Breast epithelium (tissue), 4 donors: ENCODE measurements at regions not wholly inside any gene's neighbourhood (a gene's known extent, or its start where the extent isn't known, plus 50 kb on each side); places are given as distances from the start of the nearest gene placed in this dataset.

Source experiments
- DNase-seq, 2 donors: peaks; one replicate each; pipeline ENCODE4 v3.0.0-alpha.2; 2019; ENCODE audit warnings: low spot score in 2 of 2
- H3K27ac ChIP-seq, 2 donors: fragments of 200-600 bp; sonication (generic) in 1 of 2; one replicate each; pipeline ENCODE4 v1.5.1; 2016 to 2019; ENCODE audit warnings: mild to moderate bottlenecking in 1 of 2
- H3K27me3 ChIP-seq, 2 donors: fragments of 200-600 bp; sonication (generic) in 1 of 2; one replicate each; pipeline versions ENCODE4 v1.5.1 to v1.6.0; 2017 to 2019; ENCODE audit warnings: control low read depth in 1 of 2, mild to moderate bottlenecking in 1 of 2
- H3K36me3 ChIP-seq: fragments of 200-600 bp; one replicate; pipeline ENCODE4 v1.5.1; 2019
- H3K4me1 ChIP-seq, 2 donors: fragments of 200-600 bp; sonication (generic); one replicate each; pipeline ENCODE4 v1.5.1; 2016 to 2019; ENCODE audit warnings: control low read depth in 1 of 2
- H3K4me3 ChIP-seq, 3 donors: fragments of 200-600 bp; sonication (generic); 1 replicate in 2 of 3; 2 replicates in 1 of 3; pipeline ENCODE4 v1.5.1; 2016 to 2019; ENCODE audit warnings: mild to moderate bottlenecking in 3 of 3, moderate library complexity in 2 of 3
- H3K9me3 ChIP-seq, 2 donors: fragments of 200-600 bp; sonication (generic) in 1 of 2; one replicate each; pipeline ENCODE4 v1.5.1; 2016 to 2019; ENCODE audit warnings: control low read depth in 1 of 2
- POLR2A ChIP-seq: fragments of 450-650 bp; IDR thresholded peaks from one replicate; pipeline ENCODE4 v1.6.1; 2016; ENCODE audit warnings: antibody characterized with exemption, mild to moderate bottlenecking, moderate library complexity
- POLR2AphosphoS5 ChIP-seq, 3 donors: sonication (generic); formaldehyde crosslinking; IDR thresholded peaks; one replicate each; pipeline ENCODE4 v1.6.1; 2017; ENCODE audit warnings: antibody characterized with exemption in 3 of 3
- intact Hi-C: fragments of 100-400 bp; cut with DNase I; formaldehyde crosslinking; loops from one replicate; pipeline ENCODE4 v1.15.1; 2023; ENCODE audit warnings: low total_unique reads
- TF ChIP-seq, protein P1 (sequence below), 3 donors: fragments of 450-650 bp; IDR thresholded peaks; one replicate each; pipeline ENCODE4 v1.5.1; 2016 to 2017; ENCODE audit warnings: antibody characterized with exemption in 3 of 3, mild to moderate bottlenecking in 3 of 3, moderate library complexity in 3 of 3

DNA sequence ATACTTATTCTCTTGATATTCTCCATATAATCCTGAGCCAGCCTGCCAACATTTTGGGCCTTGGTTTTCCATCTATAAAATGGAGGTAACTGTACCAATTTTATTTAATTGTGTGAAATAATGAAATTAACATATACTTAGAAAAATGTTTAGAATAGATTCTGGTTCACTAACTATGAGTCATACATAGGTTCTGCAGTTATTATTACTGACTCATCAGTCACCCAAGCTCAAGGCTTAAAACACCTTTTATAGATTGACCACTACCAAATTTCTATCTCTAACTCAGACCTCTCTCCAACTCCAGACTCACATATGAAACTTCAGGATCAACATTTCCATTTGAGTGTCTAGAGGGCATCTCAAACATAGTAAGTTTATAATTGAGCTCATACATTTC, 1277.2 kb upstream of the GJE1 start:
- H3K4me1 ChIP-seq = no peaks in the 10 kb centered on the region
- TF ChIP-seq POLR2AphosphoS5 (IDR thresholded peaks at IDR 0.05) (no peak), POLR2A (no peak)
- TF ChIP-seq, protein P1, sequence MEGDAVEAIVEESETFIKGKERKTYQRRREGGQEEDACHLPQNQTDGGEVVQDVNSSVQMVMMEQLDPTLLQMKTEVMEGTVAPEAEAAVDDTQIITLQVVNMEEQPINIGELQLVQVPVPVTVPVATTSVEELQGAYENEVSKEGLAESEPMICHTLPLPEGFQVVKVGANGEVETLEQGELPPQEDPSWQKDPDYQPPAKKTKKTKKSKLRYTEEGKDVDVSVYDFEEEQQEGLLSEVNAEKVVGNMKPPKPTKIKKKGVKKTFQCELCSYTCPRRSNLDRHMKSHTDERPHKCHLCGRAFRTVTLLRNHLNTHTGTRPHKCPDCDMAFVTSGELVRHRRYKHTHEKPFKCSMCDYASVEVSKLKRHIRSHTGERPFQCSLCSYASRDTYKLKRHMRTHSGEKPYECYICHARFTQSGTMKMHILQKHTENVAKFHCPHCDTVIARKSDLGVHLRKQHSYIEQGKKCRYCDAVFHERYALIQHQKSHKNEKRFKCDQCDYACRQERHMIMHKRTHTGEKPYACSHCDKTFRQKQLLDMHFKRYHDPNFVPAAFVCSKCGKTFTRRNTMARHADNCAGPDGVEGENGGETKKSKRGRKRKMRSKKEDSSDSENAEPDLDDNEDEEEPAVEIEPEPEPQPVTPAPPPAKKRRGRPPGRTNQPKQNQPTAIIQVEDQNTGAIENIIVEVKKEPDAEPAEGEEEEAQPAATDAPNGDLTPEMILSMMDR (IDR thresholded peaks at IDR 0.05) = no peak
- DNase-seq = no peak
- no peak overlapping the region for H3K4me3 ChIP-seq
- no peaks in the 10 kb centered on the region for H3K9me3 ChIP-seq
- H3K27ac ChIP-seq = no peak overlapping the region
- no peaks in the 10 kb centered on the region for H3K36me3 ChIP-seq
- no peaks in the 10 kb centered on the region for H3K27me3 ChIP-seq
- intact Hi-C loops = no loop called here

DNA sequence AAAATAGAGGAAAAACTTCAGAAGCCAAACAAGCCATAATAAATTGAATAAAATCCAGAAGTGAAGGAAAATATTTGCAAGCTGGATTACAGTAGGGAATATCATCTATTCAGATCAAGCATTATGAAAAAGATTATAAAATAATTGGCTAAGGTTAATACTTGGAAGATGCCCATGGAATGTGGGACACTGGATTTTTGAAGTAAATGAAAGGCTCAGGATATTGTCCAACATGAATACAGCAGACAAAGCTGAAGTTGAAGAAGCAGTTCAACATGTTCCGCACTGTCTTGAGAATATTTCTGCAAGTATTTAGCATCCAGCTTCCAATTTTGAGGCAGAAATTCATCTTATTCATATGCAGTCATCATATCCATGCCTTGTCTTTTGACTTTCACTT, 1278.4 kb upstream of the GJE1 start:
- intact Hi-C loops = no loop called here
- H3K4me3 ChIP-seq = no peak overlapping the region
- TF ChIP-seq POLR2AphosphoS5 (IDR thresholded peaks at IDR 0.05) (no peak), POLR2A (no peak)
- TF ChIP-seq, protein P1 (IDR thresholded peaks at IDR 0.05) = no peak
- H3K27ac ChIP-seq = no peak overlapping the region
- no peaks in the 10 kb centered on the region for H3K36me3 ChIP-seq
- no peak for DNase-seq
- H3K4me1 ChIP-seq = no peaks in the 10 kb centered on the region
- no peaks in the 10 kb centered on the region for H3K27me3 ChIP-seq
- H3K9me3 ChIP-seq = no peaks in the 10 kb centered on the region

DNA sequence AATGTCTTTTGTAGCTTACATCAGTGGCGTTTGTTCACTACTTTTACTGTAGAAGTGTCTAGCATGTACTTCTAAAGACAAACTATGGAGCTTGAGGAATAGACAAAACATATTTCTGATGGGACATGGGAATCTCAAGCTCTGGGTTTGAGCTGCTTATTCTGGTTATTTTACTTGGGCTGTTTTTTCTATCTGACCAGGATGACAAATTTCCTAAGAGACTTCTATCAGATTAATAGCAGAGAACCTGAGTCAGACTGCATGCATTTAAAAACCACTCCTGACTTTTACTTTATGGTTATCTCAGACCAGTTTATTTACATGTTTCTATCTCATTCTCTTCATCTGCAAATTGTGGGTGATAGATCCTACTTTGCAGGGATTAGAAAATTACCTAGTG, 1282.3 kb upstream of the GJE1 start:
- intact Hi-C loops = no loop called here
- no peaks in the 10 kb centered on the region for H3K36me3 ChIP-seq
- no peak overlapping the region for H3K4me3 ChIP-seq
- no peaks in the 10 kb centered on the region for H3K4me1 ChIP-seq
- H3K9me3 ChIP-seq = no peaks in the 10 kb centered on the region
- H3K27me3 ChIP-seq = no peaks in the 10 kb centered on the region
- TF ChIP-seq, protein P1 (IDR thresholded peaks at IDR 0.05) = no peak
- TF ChIP-seq POLR2A = no peak
- no peak for TF ChIP-seq POLR2AphosphoS5 (IDR thresholded peaks at IDR 0.05)
- no peak for DNase-seq
- no peak overlapping the region for H3K27ac ChIP-seq

DNA sequence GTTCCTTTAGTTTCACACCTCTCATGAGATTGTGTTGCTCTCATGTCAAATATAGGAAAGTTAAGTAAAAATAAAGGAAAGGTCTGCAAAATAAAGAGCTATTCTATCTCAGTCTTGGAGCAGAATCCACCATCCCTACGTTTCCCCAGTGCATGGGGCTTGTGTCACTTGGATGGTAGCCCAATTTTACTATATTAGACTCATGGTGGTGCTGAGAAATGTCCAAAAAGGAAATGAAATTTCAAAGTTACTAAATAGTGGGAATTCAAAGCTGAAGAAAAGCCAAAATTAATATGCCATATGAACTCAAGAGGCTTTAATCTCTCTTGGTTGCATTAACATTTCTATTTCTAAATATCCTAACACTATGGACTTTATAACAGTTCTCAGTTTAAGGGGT, 1283.3 kb upstream of the GJE1 start:
- intact Hi-C loops = no loop called here
- H3K4me1 ChIP-seq = no peaks in the 10 kb centered on the region
- no peak overlapping the region for H3K27ac ChIP-seq
- DNase-seq = no peak
- no peaks in the 10 kb centered on the region for H3K36me3 ChIP-seq
- H3K9me3 ChIP-seq = no peaks in the 10 kb centered on the region
- H3K4me3 ChIP-seq = no peak overlapping the region
- TF ChIP-seq POLR2A = no peak
- TF ChIP-seq, protein P1 (IDR thresholded peaks at IDR 0.05) = no peak
- no peaks in the 10 kb centered on the region for H3K27me3 ChIP-seq

DNA sequence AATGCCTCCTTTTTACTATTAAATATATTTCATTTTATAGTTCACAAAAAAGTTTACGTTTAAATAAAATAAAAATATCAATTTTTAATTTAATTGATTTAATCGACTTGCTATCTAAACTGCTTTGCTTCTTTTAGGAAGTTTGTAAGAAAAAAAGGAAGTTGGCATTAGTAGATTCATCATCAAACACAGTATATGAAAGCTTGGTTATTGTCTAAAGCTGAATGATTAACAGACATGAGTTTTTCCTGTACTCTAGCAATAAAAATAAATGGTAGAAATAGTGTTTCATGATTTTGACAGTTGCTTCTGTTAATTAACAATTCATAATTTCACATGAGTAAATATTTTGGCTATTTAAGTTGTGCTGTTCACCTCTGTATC, 1285.5 kb upstream of the GJE1 start:
- Histone ChIP-seq H3K27me3 (no peaks in the 10 kb centered on the region), H3K36me3 (no peaks in the 10 kb centered on the region), H3K27ac (no peak overlapping the region), H3K9me3 (no peaks in the 10 kb centered on the region), H3K4me1 (no peaks in the 10 kb centered on the region), H3K4me3 (no peak overlapping the region)
- TF ChIP-seq POLR2A = no peak
- TF ChIP-seq, protein P1 (IDR thresholded peaks at IDR 0.05) = no peak
- TF ChIP-seq POLR2AphosphoS5 (IDR thresholded peaks at IDR 0.05) = no peak
- no peak for DNase-seq
- intact Hi-C loops = no loop called here
